ENCODE measurements at regions not wholly inside any gene's neighbourhood (a gene's known extent, or its start where the extent isn't known, plus 50 kb on each side); places are given as distances from the start of the nearest gene placed in this dataset.

DNA sequence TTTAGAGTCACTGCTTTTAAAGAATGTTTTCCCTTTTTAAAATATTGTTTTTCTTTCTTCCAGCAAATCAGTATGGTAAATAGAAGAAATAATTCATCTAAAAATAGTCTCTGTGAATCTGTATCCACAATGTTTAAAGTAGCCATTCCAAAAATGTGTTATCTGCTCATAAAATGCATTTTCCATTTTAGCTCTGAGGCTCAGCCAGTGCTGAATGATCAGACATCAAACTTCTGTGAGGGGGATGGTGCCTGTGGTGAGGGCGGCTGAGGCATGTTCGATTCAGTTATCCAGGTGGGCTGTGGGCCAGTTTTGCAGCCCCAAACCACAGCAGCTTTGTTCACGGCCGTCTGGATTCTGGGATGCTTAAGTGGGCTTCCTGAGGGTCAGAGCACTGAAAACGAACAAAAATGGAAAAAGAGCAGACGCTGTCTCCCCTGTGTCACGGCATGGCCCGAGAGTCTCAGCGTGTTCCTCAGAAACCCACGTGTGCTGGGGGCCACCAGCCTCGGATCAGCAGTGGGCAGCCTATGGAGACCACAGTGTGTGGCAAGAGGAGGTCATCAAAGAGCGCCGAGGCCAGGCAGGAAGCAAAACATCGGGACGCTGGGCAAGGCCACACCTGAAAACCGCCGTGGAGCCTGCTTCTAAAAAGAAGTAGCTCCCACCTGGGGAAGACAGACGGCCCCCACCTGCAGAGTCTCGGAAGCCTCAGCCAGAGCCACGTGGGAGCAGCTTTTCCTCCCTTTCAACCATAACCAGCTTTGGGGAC is 134.9 kb upstream of the THBS2 start:
- intact Hi-C loops (cut with DNase I) = no loop called here
- H3K4me3 ChIP-seq = no peak overlapping the region
- WGBS, 2 donors = 83 to 84% methylated on average over 10 to 20 of the region's 20 CpGs
- DNase-seq = no peak
- no peaks in the 10 kb centered on the region for H3K36me3 ChIP-seq
- H3K4me1 ChIP-seq = peaks cover 0 to 3% (median 0%) of the 10 kb centered on the region in 3 donors
- H3K27me3 ChIP-seq = no peaks in the 10 kb centered on the region
- H3K9me3 ChIP-seq = no peaks in the 10 kb centered on the region
- TF ChIP-seq, protein P1, sequence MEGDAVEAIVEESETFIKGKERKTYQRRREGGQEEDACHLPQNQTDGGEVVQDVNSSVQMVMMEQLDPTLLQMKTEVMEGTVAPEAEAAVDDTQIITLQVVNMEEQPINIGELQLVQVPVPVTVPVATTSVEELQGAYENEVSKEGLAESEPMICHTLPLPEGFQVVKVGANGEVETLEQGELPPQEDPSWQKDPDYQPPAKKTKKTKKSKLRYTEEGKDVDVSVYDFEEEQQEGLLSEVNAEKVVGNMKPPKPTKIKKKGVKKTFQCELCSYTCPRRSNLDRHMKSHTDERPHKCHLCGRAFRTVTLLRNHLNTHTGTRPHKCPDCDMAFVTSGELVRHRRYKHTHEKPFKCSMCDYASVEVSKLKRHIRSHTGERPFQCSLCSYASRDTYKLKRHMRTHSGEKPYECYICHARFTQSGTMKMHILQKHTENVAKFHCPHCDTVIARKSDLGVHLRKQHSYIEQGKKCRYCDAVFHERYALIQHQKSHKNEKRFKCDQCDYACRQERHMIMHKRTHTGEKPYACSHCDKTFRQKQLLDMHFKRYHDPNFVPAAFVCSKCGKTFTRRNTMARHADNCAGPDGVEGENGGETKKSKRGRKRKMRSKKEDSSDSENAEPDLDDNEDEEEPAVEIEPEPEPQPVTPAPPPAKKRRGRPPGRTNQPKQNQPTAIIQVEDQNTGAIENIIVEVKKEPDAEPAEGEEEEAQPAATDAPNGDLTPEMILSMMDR (IDR thresholded peaks at IDR 0.05) = no peak
- no peak for TF ChIP-seq POLR2A (IDR thresholded peaks at IDR 0.05)
- H3K27ac ChIP-seq = no peak overlapping the region

DNA sequence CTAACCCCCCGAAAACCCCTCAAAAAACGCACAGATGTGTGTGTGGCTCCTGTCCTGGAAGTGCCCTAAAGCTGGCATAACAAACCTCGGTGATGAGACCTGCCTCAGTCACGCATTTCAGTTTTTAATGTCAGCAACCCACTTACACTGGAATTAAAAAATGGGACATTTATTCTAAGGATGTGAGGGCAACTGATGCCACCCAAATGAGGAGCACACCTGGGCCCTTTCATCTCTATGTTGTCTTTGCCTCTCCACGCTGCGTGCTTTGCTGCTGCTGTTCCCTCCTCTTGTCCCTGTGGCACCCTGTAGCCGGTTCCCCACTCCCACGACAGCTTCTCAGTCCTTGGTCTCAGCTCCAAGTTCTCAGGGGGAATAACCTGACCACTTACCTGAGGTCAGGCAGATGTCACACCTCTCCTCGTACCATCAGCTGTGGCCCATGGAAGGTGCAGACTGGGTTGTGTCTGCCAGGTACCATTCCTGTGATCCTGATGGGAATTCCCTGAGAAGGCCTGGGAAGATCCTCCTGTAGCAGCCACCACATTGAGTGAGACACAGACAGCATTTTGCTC is 134.2 kb upstream of the THBS2 start:
- H3K4me1 ChIP-seq = peaks cover 0 to 3% (median 0%) of the 10 kb centered on the region in 3 donors
- H3K36me3 ChIP-seq = no peaks in the 10 kb centered on the region

DNA sequence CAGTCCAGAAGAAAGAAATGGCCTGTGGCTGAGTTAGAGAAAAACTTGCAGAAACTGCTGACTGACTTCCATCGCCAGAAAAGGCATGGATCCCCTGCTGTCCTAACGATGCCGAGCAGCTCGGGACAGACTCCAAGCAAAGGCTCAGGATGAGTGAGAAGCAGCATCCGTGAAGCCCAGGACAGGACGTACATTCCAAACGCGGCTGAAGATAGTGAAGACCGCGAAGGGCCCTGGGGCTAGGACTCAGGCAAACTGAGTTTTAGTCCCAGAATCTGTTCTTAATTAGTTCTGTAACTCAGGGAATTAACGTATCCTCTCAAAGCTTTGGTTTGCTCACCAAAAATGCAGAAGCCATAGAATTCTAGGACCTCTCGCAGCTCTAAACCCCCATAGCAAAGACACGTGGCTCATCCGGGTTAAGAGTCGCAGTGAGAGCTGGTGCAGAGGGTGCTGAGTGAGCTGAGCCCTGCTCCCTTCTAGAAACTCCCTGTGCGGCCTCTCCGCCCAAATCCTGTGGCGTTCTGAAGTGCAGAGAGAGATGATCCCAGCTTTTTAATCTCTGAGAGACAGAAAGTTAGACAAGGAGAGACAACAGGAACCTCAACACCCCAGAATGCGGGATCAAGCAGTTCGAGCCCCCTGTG is 132.9 kb upstream of the THBS2 start:
- Histone ChIP-seq H3K36me3 (no peaks in the 10 kb centered on the region), H3K27me3 (no peaks in the 10 kb centered on the region), H3K9me3 (no peaks in the 10 kb centered on the region), H3K4me3 (no peak overlapping the region), H3K27ac (peak overlapping the region in 3 of 4 donors; percentile 7 to 44 (median 13)), H3K4me1 (peaks cover 0 to 3% (median 0%) of the 10 kb centered on the region in 3 donors)
- no peak for DNase-seq
- intact Hi-C loops (cut with DNase I) = no loop called here
- WGBS, 2 donors = 54 to 73% methylated on average over 15 to 19 of the region's 20 CpGs
- TF ChIP-seq, protein P1 (IDR thresholded peaks at IDR 0.05) = no peak

More for the DNA sequence above, 134.2 kb upstream of the THBS2 start:
- 71 to 86% methylated on average over 6 to 9 of the region's 9 CpGs for WGBS, 2 donors
- H3K9me3 ChIP-seq = no peaks in the 10 kb centered on the region
- intact Hi-C loops (cut with DNase I) = no loop called here
- H3K4me3 ChIP-seq = no peak overlapping the region
- TF ChIP-seq, protein P1 (IDR thresholded peaks at IDR 0.05) = no peak
- no peak for TF ChIP-seq POLR2A (IDR thresholded peaks at IDR 0.05)
- no peak for DNase-seq
- H3K27me3 ChIP-seq = no peaks in the 10 kb centered on the region
- no peak overlapping the region for H3K27ac ChIP-seq

DNA sequence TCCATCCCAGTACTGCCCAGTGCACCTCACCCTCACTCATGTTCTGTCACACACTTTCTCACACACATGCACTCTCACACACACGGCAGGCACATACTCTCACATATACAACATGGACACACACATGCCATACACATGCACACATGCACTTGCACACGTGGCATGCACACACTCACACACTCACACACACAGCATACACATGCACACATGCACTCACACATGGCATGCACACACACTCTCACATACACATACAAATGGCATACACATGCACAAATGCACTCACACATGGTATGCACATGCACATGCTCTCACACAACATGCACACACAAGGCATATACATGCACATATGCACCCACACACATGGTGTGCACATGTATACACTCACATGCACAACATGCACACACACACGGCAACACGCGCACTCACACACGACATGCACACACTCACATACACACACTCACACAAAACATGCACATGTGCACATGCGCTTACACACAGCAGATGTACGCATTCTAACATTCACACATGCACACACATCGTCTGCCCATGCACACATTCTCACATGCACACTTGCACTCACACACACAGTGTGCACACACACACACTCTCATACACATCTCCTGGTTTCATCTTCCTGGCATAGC is 131.7 kb upstream of the THBS2 start:
- Histone ChIP-seq H3K9me3 (no peaks in the 10 kb centered on the region), H3K4me1 (peaks cover 0 to 3% (median 0%) of the 10 kb centered on the region in 3 donors), H3K27me3 (no peaks in the 10 kb centered on the region), H3K36me3 (no peaks in the 10 kb centered on the region), H3K27ac (no peak overlapping the region), H3K4me3 (no peak overlapping the region)
- intact Hi-C loops (cut with DNase I) = no loop called here
- no peak for TF ChIP-seq POLR2A (IDR thresholded peaks at IDR 0.05)
- TF ChIP-seq, protein P1 (IDR thresholded peaks at IDR 0.05) = no peak
- WGBS, 2 donors = 92 to 93% methylated on average over 9 of the region's 9 CpGs
- DNase-seq = no peak

Data from esophagus squamous epithelium (tissue), 5 donors.